C1 segment of cervical spinal cord (tissue), 14 donors: ENCODE measurements at regions not wholly inside any gene's neighbourhood (a gene's known extent, or its start where the extent isn't known, plus 50 kb on each side); places are given as distances from the start of the nearest gene placed in this dataset.
"Not testable (repeated sequence)": the region's sequence is repeated elsewhere in the genome, so short reads cannot be mapped to it uniquely, and the experiment has no call there.

Experiments
- DNase-seq, 14 donors: peaks; one replicate each; lab custom pipeline; 2025; lab: John Stamatoyannopoulos, UW

GRCh38 chr12:46982629-46983392, 96.6 kb upstream of the PCED1B start:
- DNase-seq: no peak

DNA sequence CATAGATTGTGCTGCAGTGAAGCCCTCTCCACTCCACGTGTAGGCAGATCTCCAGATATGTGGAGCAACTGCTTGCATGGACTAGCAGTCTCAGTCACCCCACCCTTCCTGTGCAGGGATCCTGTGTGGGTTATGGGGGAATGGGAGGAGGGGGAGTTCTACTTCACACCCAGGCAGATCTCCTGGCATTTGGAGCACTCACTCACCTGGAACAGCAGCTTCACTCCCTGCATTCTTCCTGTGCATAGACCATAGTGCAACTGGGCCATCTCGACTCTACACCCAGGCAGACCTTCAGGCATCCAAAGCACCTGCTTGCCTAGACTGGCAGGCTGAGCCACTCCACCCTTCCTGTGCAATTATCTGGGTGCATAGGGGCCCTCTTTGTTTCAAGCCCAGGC, 96.0 kb upstream of the PCED1B start:
- DNase-seq: no peak

DNA sequence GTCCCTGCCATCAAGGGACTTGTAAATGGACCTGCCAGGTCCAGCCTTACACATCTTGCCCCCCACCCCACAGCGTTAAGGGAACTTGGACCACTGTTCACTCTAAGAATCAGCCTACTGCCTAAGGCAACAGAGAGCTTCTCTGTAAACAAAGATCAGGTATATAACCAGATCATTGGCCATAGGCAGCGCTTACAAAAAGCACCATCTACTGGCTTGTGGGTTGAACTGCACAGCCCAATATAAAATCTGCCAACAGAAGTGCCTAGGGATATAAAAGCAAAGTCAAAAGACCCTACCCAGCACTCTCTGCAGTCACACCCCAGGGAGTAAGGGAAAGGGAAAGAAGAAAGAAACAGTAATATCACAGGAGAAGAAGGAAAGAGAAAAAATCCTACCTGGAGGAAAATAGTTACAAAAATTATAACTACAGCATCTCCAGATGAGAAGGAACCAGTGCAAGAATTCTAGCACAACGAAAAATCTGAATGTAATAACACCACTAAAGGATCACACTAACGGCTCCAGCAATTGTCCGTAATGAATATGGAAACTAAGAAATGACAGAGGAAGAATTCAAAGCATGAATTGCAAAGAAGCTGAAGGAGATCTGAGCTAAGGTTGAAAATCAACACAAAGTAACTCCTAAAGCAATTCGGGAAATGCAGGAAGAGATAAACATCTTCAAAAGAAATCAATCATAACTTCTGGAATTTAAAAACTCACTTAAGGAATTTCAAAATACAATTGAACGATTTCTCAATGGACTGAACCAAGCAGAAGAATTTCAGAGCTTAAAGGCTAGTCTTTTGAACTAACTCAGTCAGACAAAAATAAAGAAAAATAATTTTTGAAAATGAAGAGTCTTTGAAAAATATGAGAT, 95.2 kb upstream of the PCED1B start:
- DNase-seq: peak in 1 of 14 donors; percentile 21

DNA sequence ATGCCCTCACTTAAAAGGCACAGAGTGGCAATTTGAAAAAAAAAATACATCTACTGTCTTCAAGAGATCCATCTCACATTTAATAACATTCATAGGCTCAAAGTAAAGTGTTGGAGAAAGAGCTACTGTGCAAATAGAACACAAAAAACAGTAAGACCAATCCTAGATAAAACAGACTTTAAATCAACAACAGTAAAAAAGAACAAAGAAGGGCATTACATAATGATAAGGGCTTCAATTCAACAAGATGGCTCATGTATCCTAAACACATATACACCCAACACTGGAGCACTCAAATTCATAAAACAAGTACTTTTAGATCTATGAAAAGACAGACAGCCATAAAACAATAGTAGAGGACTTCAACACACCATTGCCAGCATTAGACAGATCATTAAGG, 93.6 kb upstream of the PCED1B start:
- DNase-seq: no peak

- not testable (repeated sequence) for DNase-seq
Observed at GRCh38 chr12:46988122-46988521, 91.3 kb upstream of the PCED1B start.

- DNase-seq: no peak
Observed at GRCh38 chr12:46990211-46990610, 89.2 kb upstream of the PCED1B start.

- not testable (repeated sequence) for DNase-seq
Observed at GRCh38 chr12:46992051-46992450, 87.4 kb upstream of the PCED1B start.

DNA sequence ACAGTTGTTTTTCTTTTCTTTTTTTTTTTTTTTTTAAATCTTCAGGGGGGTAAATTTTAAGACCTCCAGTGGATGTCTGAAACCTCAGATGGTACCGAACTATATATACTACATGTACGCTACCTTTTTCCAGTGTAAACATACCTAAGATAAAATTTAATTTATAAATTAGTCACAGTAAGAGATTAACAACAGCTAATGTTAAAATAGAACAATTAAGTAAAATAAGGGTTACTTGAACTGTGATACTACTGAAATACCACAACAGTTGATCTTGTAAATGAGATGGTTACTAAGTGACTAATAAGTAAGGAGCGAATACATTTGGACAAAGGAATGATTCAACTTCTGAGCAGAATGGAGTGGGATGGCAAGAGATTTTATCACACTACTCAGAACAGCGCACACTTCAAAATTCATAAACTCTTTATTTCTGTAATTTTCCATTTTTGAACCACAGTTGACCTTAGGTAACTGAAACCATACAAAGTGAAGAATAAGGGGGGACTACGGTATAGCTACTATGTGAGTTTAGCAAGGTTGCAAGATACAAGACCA, 80.5 kb upstream of the PCED1B start:
- no peak for DNase-seq

GRCh38 chr12:47004634-47005033, 74.8 kb upstream of the PCED1B start:
- DNase-seq: no peak

GRCh38 chr12:47007048-47007447, 72.4 kb upstream of the PCED1B start:
- no peak for DNase-seq

DNA sequence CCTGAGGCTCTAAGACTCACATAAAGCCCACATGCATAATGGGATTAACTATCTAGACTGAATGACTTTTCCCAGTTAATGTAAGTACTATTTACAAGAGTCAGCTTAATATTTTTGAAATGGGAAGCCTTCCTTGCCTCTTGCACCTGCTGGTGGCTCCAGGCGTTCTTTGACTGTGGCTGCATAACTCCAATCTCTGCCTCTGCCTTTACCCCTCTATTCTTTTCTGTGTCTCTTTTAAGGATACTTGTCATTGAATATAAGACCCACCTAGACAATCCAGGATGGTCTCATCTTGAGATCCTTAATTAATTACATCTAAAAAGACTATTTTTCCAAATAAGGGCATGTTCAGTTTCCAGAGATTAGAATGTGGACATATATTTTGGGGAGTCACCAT, 66.9 kb upstream of the PCED1B start:
- DNase-seq: no peak

- DNase-seq: no peak
Observed at GRCh38 chr12:47014474-47014873, 64.9 kb upstream of the PCED1B start.

DNA sequence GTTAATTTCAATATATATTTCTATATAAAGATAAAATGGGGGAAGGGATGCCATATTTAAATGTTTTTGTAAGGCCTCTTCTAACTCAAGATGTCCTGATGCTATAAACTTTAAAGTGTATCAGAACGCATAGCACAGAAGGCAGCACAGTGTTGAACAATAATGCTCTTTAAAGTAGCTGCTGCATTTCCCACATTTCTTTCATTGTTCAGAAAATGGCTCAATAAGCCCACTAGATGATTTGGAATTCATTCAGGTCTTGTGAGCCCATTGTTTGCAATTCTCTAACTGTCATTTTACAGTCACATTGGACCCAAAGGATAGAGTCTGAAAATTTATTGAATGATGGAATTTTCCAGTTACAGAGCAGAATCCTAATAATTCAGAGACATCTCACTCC, 64.0 kb upstream of the PCED1B start:
- no peak for DNase-seq

GRCh38 chr12:47017041-47017713, 62.2 kb upstream of the PCED1B start:
- DNase-seq: no peak

DNA sequence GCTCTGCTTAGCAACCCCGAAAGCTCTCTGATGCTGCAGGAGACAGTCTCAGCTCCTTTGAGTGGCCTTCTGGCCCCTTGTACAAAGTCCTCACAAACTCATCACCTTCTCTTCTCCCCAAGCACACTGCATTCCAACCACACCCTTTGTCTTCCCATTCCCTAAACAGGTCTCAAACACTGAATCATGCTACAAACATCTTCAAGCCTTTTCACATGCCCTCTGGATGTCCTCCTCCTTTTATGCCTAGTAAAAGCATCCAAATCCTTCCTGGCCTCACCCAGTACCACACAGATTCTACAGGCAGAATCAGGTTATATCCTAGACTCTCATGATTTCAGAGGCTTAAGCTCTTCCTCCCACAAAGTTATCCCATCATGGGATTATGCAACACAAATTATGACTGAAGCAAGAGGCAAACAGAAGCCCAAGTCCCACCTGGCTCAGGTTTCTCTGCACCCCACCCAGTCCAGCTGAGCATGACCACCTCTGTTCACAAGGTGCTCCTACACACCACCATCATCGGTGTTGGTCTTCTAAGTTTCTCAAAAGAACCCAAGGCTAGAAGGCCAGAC, 61.4 kb upstream of the PCED1B start:
- no peak for DNase-seq

GRCh38 chr12:47020211-47020821, 59.1 kb upstream of the PCED1B start:
- no peak for DNase-seq

DNA sequence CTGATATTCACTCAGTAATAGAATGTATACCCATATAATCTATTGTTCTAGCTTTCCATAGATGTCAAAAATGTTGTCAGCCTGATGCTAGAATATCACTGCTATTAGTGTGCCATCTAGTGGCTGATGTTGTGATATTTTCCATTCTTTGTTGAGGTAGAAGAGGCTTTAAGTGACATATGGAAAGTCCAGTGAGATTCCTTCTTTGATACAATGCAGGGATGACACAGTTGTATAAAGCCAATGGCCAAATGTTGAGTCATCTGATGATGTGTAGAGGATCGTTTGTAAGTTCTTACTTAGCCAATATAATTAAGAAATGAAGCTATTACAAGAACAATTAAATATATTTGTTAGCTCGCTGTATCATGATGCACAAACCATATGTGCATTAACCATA, 58.1 kb upstream of the PCED1B start:
- no peak for DNase-seq

DNA sequence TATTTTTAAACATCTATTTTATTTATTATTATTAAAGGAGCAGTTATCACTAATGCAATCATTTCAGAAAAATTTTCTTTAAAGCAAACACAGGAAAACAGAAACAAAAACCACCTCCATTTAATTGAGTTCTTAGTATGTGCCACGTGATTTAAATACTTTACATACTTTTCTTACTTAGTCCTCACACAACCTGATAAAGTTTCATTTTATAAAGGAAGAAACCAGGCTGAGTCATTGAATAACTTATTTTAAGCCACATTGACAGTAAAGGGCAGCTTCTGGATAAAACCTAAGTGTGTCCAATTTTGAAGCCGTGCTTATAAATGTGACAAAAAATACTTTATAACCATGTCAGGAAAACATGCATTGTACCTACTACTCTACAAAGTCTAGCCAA, 57.1 kb upstream of the PCED1B start:
- DNase-seq: no peak

DNA sequence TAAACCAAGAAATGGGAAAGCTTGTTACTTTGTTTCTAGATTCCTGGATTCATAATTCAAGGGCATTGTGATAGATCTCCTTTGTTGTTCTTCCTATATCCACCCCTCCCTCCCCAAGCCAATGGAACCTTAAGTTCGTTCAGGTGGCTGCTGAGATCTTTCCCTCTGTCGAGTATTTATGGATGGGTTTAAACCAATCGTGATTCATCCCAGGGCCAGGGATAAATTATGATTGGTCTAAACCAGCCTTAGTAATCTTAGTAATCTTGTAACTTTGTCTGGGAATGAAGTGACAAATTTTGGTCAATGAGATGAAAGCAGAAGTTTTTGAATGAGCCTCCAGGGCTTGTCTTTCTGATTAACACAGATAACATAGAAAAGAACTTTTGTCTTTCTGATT, 56.1 kb upstream of the PCED1B start:
- DNase-seq: no peak

- DNase-seq: no peak
Observed at GRCh38 chr12:47023953-47024352, 55.5 kb upstream of the PCED1B start.

- DNase-seq: no peak
Observed at GRCh38 chr12:47024463-47024862, 55.0 kb upstream of the PCED1B start.
